Panc1 (cell line): ENCODE measurements at regions not wholly inside any gene's neighbourhood (a gene's known extent, or its start where the extent isn't known, plus 50 kb on each side); places are given as distances from the start of the nearest gene placed in this dataset.
"Not testable (repeated sequence)": the region's sequence is repeated elsewhere in the genome, so short reads cannot be mapped to it uniquely, and the experiment has no call there.

ENCODE experiments used
- ATAC-seq: fragments of 200-7000 bp; cut with Tn5 transposase; 2 replicates; pipeline ENCODE4 v1.9.1; 2020; ENCODE audit warnings: mild to moderate bottlenecking, moderate library complexity
- BruUV-seq: library from RNA; stranded (reverse); fragments of 400-500 nt; replicated peaks from 2 replicates; lab custom pipeline; 2021; lab: Mats Ljungman, UMichigan
- CTCF ChIA-PET: fragments of 300-600 bp; sonication (Branson Sonifier 250); formaldehyde crosslinking; loops from one replicate; lab custom pipeline; 2022; ENCODE audit warnings: antibody characterized with exemption; lab: Charles Lee
- POLR2A ChIA-PET: fragments of 300-600 bp; sonication (Branson Sonifier 250); formaldehyde crosslinking; loops from one replicate; lab custom pipeline; 2022; ENCODE audit warnings: antibody characterized with exemption; lab: Charles Lee
- DNase-seq: peaks from one replicate; pipeline ENCODE4 v3.0.0-alpha.2; 2010; ENCODE audit warnings: low read depth, low spot score
- H3K27ac ChIP-seq: 2 replicates; pipeline ENCODE4 v1.5.1; 2011; ENCODE audit warnings: mild to moderate bottlenecking, low read length, inconsistent platforms
- H3K27me3 ChIP-seq: fragments of 200-500 bp; sonication (Bioruptor generic); 2 replicates; pipeline ENCODE4 v1.6.0; 2014; ENCODE audit warnings: low read length, inconsistent platforms; ENCODE audit not compliant: control insufficient read depth, insufficient read depth
- H3K36me3 ChIP-seq: fragments of 200-500 bp; sonication (Bioruptor generic); 2 replicates; pipeline ENCODE4 v1.5.1; 2014; ENCODE audit warnings: inconsistent platforms, mild to moderate bottlenecking, low read length, moderate library complexity; ENCODE audit not compliant: control insufficient read depth, insufficient read depth
- H3K4me1 ChIP-seq: 2 replicates; pipeline ENCODE4 v1.5.1; 2011; ENCODE audit warnings: inconsistent platforms, mild to moderate bottlenecking, low read length, moderate library complexity; ENCODE audit not compliant: control insufficient read depth, insufficient read depth
- H3K4me3 ChIP-seq, 2 experiments: 2 replicates each; pipeline ENCODE4 v1.5.1; 2011 to 2012; ENCODE audit warnings: low read depth in 2 of 2, low read length in 2 of 2, mild to moderate bottlenecking in 2 of 2, inconsistent platforms in 1 of 2, moderate library complexity in 1 of 2
- H3K9me3 ChIP-seq: fragments of 200-500 bp; sonication (Bioruptor generic); 2 replicates; pipeline ENCODE4 v1.5.1; 2014; ENCODE audit warnings: low read depth, mild to moderate bottlenecking, inconsistent platforms, low read length, moderate library complexity; ENCODE audit not compliant: control insufficient read depth, insufficient read depth
- CTCF ChIP-seq: fragments of 450-650 bp; IDR thresholded peaks from 2 replicates; pipeline ENCODE4 v1.5.1; 2017; ENCODE audit warnings: mild to moderate bottlenecking
- in situ Hi-C: cut with HindIII; loops from 2 replicates; pipeline ENCODE4 v1.10.0; 2016; ENCODE audit warnings: low sequenced_read_pairs, low pct_unique_long_range_greater_than_20kb
- intact Hi-C: fragments of 100-400 bp; cut with micrococcal nuclease; formaldehyde crosslinking; loops from one replicate; pipeline ENCODE4 v1.10.0; 2022; ENCODE audit not compliant: unreplicated experiment

GRCh38 chr1:857926-858648 lies 65.6 kb upstream of the SAMD11 start:
- H3K4me3 ChIP-seq: 0 out of 4 replicates have a peak overlapping the region, but pooled peaks of 1 of the 2 experiments have one; percentile 11
- H3K27me3 ChIP-seq, CTCF ChIA-PET, in situ Hi-C loops, DNase-seq, H3K4me1 ChIP-seq, H3K36me3 ChIP-seq, intact Hi-C loops, POLR2A ChIA-PET, H3K27ac ChIP-seq, H3K9me3 ChIP-seq, BruUV-seq: not testable (repeated sequence)
- ATAC-seq: peak; percentile 75
- peak; percentile 32; the same call in 1 of the 2 replicates for TF ChIP-seq CTCF

- H3K27me3 ChIP-seq, intact Hi-C loops, H3K9me3 ChIP-seq, DNase-seq, H3K27ac ChIP-seq, POLR2A ChIA-PET, in situ Hi-C loops, BruUV-seq, H3K4me1 ChIP-seq, CTCF ChIA-PET, H3K36me3 ChIP-seq: not testable (repeated sequence)
- 0 out of 4 replicates have a peak overlapping the region, but pooled peaks of 1 of the 2 experiments have one; percentile 11 for H3K4me3 ChIP-seq
- ATAC-seq: peak; percentile 77
Observed at GRCh38 chr1:858649-859041, 65.1 kb upstream of the SAMD11 start.

GRCh38 chr1:860941-861340 lies 62.8 kb upstream of the SAMD11 start:
- H3K27me3 ChIP-seq, H3K4me1 ChIP-seq, H3K9me3 ChIP-seq, H3K36me3 ChIP-seq, BruUV-seq, ATAC-seq, H3K27ac ChIP-seq, DNase-seq, in situ Hi-C loops, intact Hi-C loops, CTCF ChIA-PET, H3K4me3 ChIP-seq, POLR2A ChIA-PET: not testable (repeated sequence)

- POLR2A ChIA-PET: no interaction called here
- H3K4me1 ChIP-seq: no peaks in the 10 kb centered on the region
- no peak overlapping the region for H3K4me3 ChIP-seq
- H3K27ac ChIP-seq: no peak overlapping the region
- BruUV-seq: no TSS peak
- CTCF ChIA-PET: no interaction called here
- no peak for DNase-seq
- no peak for ATAC-seq
- in situ Hi-C loops (no loop called here), intact Hi-C loops (no loop called here)
- H3K27me3 ChIP-seq: no peaks in the 10 kb centered on the region
- TF ChIP-seq CTCF: no peak
- no peaks in the 10 kb centered on the region for H3K36me3 ChIP-seq
- H3K9me3 ChIP-seq: no peaks in the 10 kb centered on the region
Observed at GRCh38 chr1:861714-862113, 62.0 kb upstream of the SAMD11 start.

GRCh38 chr1:862601-863000 lies 61.1 kb upstream of the SAMD11 start:
- POLR2A ChIA-PET, intact Hi-C loops, BruUV-seq: not testable (repeated sequence)

GRCh38 chr1:865633-866032 lies 58.1 kb upstream of the SAMD11 start:
- CTCF ChIA-PET, BruUV-seq, H3K36me3 ChIP-seq: not testable (repeated sequence)

More at GRCh38 chr1:862601-863000, 61.1 kb upstream of the SAMD11 start:
- H3K9me3 ChIP-seq, H3K36me3 ChIP-seq, H3K27me3 ChIP-seq, ATAC-seq, CTCF ChIA-PET, H3K4me3 ChIP-seq, DNase-seq, H3K4me1 ChIP-seq, H3K27ac ChIP-seq, in situ Hi-C loops: not testable (repeated sequence)

More at GRCh38 chr1:865633-866032, 58.1 kb upstream of the SAMD11 start:
- H3K27ac ChIP-seq, H3K9me3 ChIP-seq, DNase-seq, in situ Hi-C loops, intact Hi-C loops, H3K4me1 ChIP-seq, H3K4me3 ChIP-seq, ATAC-seq, H3K27me3 ChIP-seq, POLR2A ChIA-PET: not testable (repeated sequence)
